Inflammatory macrophage (primary cell): ENCODE measurements at regions not wholly inside any gene's neighbourhood (a gene's known extent, or its start where the extent isn't known, plus 50 kb on each side); places are given as distances from the start of the nearest gene placed in this dataset.
"Not testable (repeated sequence)": the region's sequence is repeated elsewhere in the genome, so short reads cannot be mapped to it uniquely, and the experiment has no call there.

Experiments used
- DNase-seq, 2 donors: peaks; one replicate each; pipeline ENCODE4 v3.0.0-alpha.2; 2020 to 2022

GRCh38 chr2:84286878-84287277 is 172.2 kb downstream of the SUCLG1 start:
- DNase-seq: no peak

- no peak for DNase-seq
Observed at GRCh38 chr2:84285056-84285747, 173.9 kb downstream of the SUCLG1 start.

- no peak for DNase-seq
Observed at GRCh38 chr2:84283506-84283905, 175.6 kb downstream of the SUCLG1 start.

DNA sequence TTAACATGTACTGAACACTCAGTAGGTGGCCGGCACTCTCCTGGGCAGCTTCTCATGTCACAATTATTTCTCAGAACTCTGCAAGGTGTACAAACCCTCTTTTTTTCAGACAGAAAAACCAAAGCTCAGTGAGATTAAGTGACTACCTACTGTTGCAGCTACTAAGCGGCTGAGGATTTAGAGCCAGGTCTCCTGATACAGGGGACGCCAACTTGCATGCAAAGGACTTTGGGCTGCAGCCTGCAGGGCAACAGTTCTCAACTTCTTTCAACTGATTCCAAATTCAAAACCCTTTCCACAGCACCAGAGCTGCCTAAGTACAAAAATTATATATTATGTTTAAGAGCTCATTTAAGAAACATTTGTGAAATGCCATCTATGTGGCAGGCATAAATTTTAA is 177.6 kb downstream of the SUCLG1 start:
- no peak for DNase-seq

- no peak for DNase-seq
Observed at GRCh38 chr2:84280873-84281272, 178.2 kb downstream of the SUCLG1 start.

GRCh38 chr2:84278386-84278785 is 180.7 kb downstream of the SUCLG1 start:
- DNase-seq: no peak

DNA sequence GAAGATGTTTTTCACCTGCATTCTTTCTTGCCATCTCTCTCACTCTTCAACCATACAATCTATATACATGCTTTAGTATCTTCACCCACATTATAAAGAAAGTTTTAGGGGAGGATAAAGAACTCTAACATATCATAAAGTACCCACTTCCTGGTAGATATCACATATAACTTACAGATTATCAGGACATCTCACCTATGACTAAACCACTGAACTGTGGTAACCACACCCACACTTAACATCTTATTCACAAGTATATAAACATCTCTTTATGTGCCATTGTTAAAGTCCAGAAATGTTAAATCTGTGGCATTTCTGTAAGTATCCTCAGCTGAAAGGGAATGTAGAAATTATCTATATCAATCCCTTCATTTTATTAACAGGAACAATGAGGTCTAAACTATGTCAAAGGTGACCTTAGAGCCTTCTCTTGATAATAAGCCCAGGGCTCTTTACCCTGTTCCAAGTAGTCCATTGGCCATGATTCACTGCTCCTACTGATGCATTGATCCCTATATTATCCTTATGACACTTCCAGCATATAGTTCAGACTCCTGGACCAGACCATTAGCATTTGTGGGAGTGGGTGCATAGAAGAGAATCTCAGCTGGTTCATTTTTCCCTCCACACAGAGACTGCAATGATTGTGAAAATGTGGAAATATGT is 182.4 kb downstream of the SUCLG1 start:
- DNase-seq: no peak

GRCh38 chr2:84273406-84273805 is 185.7 kb downstream of the SUCLG1 start:
- DNase-seq: no peak

DNA sequence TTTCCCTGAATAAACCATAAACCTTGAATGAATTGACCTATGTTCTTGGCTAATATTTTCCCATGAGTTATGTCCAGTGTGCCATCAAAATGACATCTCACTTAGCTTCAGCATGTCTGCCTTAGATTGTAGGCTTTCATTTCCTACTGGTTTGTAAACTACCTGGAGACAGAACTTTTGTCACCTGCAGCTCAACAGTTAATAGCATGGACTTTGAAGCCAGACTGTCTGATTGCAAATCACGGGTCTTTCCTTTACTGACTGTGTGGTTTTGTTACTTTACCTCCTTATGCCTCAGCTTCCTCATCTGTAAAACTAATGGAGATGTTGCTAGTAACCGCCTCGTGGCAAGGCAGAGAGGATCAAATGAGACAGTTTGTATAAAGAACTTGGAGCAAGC is 187.1 kb downstream of the SUCLG1 start:
- DNase-seq: no peak

- no peak for DNase-seq
Observed at GRCh38 chr2:84257831-84258230, 201.2 kb downstream of the SUCLG1 start.

- no peak for DNase-seq
Observed at GRCh38 chr2:84251651-84252302, 207.3 kb downstream of the SUCLG1 start.

- DNase-seq: no peak
Observed at GRCh38 chr2:84249140-84249539, 209.9 kb downstream of the SUCLG1 start.

DNA sequence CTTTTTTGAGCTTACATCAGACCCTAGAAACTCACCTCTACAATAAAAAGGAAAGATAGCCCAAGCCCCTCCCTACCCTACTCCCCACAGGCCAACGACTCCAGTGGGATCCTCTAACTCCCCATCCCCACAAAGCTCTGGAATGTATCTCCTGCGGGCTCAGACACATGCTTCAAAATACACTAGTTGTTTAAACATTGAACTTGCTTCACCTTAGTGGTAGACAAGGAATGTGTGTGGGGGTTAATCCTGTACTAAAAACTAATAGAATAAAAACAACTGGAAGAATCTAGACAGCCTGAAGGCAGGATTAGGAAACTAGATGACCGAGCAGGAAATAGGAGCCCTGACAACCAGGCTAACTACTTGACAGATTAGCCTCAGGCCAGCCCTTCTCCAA is 211.5 kb downstream of the SUCLG1 start:
- no peak for DNase-seq

DNA sequence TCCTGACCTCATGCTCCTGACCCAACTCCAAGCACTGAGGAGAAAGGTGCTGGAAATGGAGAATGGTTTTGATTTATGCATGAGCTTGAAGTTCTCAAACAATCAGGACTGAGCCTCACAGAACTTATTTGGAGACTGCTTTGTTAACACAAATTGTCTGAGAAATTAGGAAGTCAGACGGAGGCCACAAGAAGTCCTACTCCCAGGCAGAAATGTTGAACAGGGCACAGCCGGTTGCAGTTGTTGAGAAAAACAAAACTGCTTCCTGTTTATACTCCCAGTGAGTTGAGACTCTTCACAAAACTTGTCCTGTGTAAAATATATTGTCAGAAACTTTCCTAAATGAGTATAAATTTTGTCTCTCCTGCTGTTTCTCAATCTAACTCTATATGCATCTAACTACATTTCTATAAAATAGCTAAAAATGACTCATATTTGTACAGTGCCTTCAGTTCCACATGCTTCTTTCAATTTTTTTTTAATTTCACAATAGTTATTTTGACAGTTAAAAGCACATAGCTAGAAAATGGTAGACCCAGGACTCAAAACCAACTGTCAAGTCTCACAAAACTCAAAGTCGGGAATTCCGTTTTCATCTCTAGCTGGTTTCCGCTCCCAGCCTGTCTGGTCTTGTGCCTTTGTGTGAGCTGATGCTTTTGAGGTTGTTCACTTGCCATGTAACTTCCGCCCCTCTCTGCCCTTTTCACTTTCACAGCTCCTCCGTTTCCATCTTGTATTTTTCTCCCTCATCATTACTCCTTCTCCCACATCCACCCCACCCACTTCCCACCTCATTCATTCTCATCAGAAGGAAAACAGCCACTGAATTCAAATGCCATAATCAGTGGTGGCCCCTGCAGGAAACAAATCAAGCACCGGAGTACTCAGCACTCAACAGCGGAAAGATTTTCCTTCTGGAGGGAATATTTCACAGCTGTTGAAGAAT is 215.0 kb downstream of the SUCLG1 start:
- DNase-seq: no peak

DNA sequence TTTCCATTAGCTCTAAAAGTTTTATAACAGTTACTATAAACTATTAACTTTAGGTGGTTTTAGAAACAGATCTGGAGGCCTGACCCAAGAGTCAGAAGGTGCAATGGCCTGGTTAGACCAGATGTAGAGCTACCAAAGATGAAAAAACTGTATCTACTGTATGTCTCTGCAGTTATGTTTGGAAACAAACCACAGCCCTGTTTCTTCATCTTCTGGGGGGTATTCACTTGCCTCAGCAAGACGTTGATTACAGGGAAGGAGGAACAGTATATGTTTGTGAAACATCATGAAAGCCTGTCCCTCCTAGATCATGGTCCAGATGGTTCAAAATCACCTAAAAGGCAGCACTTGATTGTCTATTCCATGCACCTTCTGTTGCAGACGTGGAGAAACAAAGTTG is 220.2 kb downstream of the SUCLG1 start:
- DNase-seq: no peak

GRCh38 chr2:84236288-84236687 is 222.8 kb downstream of the SUCLG1 start:
- DNase-seq: no peak

GRCh38 chr2:84234103-84234502 is 225.0 kb downstream of the SUCLG1 start:
- no peak for DNase-seq

DNA sequence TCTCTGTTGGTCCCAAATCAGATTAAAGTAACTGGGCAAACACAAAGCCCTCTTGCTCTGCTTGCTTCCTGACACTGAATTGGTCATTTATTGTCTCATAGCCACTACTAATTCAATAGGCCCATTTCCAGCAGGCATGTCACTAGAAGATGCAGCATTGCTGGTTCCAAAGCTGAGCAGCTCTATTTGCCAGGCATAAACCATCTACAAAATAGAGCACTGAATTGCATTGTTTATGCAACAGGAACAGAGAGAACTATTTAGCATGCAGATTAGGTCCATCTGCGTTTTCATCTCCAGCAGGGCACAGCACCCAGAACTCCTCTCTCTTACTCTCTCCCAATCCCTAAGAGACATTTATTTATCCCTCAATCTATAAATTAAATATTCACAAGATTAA is 227.6 kb downstream of the SUCLG1 start:
- DNase-seq: no peak

GRCh38 chr2:84224121-84224520 is 235.0 kb downstream of the SUCLG1 start:
- no peak for DNase-seq

DNA sequence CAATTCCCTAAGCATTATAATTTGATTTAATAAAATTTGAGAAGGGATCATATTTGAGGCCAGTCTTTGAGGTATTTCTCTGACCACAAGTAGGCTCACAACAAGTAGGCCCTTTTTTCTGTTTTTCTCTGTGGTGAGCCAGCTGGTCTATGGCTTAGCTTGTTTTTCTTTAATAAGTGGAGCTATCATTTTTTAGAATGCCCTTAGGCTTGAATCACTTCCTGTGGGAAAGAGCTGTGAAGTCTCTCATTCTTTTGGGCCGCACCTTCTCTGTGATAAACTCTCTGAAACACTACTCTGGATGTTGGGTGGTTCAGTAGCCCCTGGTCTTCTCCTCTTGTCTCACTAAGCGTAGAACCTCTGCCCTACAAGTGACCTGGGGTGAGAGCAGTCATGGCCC is 235.9 kb downstream of the SUCLG1 start:
- DNase-seq: no peak

DNA sequence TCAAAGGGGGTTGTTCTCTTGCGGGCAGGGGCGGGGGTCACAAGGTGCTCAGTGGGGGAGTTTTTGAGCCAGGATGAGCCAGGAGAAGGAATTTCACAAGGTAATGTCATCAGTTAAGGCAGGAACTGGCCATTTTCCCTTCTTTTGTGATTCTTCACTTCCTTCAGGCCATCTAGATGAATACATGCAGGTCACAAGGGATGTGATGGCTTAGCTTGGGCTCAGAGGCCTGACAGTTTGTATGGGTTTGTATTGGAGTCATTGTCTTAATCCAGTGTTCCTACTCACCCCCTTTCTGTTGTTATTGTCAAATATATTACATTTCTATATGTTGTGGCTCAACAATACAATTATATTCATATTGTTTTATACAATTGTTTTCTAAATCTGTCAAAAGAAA is 238.0 kb downstream of the SUCLG1 start:
- DNase-seq: not testable (repeated sequence)

- DNase-seq: no peak
Observed at GRCh38 chr2:84217456-84217855, 241.6 kb downstream of the SUCLG1 start.

DNA sequence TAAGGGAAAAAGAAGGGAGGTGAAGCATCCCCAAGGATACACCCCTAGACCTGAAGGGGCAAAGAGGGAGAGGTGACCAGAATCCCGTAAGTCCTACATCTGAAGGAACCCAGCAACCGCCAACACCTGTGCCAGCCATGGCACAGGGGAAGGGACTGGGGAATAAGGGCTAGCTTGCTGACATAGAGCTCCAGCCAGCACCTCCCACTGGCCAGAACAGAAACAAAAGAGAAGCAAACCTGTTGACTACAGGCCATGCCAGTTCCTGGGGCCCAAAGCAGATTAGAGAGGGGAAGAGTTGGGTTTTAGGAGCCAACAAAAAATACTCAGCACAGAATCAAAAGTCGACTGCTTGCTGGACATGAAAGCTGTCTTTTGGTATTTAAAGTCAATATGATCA is 244.6 kb downstream of the SUCLG1 start:
- DNase-seq: no peak
